SU-DHL-6 (cell line): ENCODE measurements at regions not wholly inside any gene's neighbourhood (a gene's known extent, or its start where the extent isn't known, plus 50 kb on each side); places are given as distances from the start of the nearest gene placed in this dataset.

Source experiments
- CTCF ChIP-seq: fragments of 200-600 bp; sonication (generic); IDR thresholded peaks from one replicate; pipeline ENCODE4 v1.5.1; 2017; ENCODE audit warnings: antibody characterized with exemption, mild to moderate bottlenecking, low read length, moderate library complexity; ENCODE audit not compliant: insufficient read depth, poor library complexity, severe bottlenecking
- EZH2phosphoT487 ChIP-seq: fragments of 200-600 bp; sonication (generic), shearing (Covaris generic); conservative IDR thresholded peaks from 2 replicates; pipeline ENCODE4 v1.6.1; 2018; ENCODE audit warnings: mild to moderate bottlenecking, antibody characterized with exemption, low read length, moderate library complexity, mixed read lengths

DNA sequence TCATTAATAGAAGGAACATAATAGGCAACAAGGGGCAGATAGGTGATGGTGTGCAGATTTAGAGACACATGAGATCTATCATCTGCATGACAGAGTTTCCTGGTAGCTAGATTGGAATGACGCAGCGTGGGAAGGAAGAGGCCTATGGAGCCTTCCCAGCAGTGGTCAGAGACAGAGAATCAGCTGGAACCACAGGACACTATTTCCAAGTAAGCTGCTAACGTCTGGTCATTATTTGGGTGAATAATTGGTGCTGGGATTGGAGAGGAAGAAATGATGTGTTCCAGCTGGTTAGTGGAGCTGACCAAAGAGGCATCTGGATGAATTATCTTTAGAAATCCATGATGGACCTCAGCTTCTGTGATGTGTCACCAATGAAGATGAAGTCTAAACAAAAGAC lies 91.2 kb upstream of the PRR16 start:
- TF ChIP-seq CTCF (no peak), EZH2phosphoT487 (no peak)
